Stimulated activated CD4-positive, alpha-beta T cell treated with anti-CD3 and anti-CD28 coated beads, TNF-alpha, amount 100 ng/mL, for 4 hours (primary cell): ENCODE measurements at regions not wholly inside any gene's neighbourhood (a gene's known extent, or its start where the extent isn't known, plus 50 kb on each side); places are given as distances from the start of the nearest gene placed in this dataset.
"Not testable (repeated sequence)": the region's sequence is repeated elsewhere in the genome, so short reads cannot be mapped to it uniquely, and the experiment has no call there.

ENCODE experiments used
- DNase-seq, 3 experiments: peaks; one replicate each; pipeline ENCODE4 v3.0.0-alpha.2; 2020; ENCODE audit warnings: low read depth in 3 of 3

- DNase-seq, result no peak
These were observed 61.5 kb upstream of the UNC93A start for GRCh38 chr6:167229586-167229985.

GRCh38 chr6:167230288-167230687 lies 60.8 kb upstream of the UNC93A start:
- no peak for DNase-seq

- DNase-seq, result no peak
These were observed 58.8 kb upstream of the UNC93A start for GRCh38 chr6:167232356-167232755.

GRCh38 chr6:167233490-167233889 lies 57.6 kb upstream of the UNC93A start:
- no peak for DNase-seq

GRCh38 chr6:167234576-167234975 lies 56.5 kb upstream of the UNC93A start:
- not testable (repeated sequence) for DNase-seq

- DNase-seq, result no peak
These were observed 56.1 kb upstream of the UNC93A start for GRCh38 chr6:167235005-167235404.

DNA sequence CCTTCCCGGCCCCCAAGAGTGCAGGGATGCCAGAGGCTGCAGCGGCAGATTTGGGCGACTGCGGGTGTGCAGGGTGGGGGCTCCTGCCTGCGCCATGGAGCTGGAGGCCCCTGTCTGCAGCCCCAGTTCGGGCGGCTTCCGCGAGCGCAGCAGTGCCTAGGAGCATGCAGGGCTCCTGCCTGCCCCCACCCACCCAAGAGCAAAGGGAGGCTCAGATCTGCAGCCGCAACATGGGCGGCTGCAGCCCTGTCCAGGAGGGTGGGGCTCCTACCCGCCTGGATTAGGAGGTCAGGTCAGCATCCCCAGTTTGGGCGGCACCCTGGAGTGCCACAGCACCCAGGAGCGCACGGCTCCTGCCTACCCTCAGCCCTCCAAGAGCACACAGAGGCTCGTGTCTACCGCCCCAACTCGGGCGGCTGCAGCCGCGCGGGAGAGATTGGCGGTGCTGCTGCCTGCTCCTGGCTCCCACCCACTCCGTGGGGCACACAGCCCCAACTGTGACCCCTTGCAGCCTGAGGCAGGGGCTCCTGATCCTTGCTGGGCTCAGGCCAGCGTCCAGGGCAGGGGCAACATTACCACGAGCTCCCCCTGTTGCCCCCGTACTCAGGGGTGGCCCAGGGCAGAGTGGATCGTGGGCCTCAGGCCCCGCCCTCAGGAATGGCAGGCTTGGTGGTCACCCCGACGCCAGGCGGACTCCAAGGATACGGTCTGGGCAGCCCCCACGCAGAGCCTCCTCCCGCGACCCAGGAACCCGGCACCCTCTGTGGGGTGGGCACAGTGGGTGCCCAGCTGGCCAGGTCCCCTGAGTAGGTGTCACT lies 55.5 kb upstream of the UNC93A start:
- DNase-seq, result no peak

GRCh38 chr6:167236239-167236571 lies 54.9 kb upstream of the UNC93A start:
- no peak for DNase-seq

- DNase-seq, result no peak
These were observed 53.5 kb upstream of the UNC93A start for GRCh38 chr6:167237438-167238145.

DNA sequence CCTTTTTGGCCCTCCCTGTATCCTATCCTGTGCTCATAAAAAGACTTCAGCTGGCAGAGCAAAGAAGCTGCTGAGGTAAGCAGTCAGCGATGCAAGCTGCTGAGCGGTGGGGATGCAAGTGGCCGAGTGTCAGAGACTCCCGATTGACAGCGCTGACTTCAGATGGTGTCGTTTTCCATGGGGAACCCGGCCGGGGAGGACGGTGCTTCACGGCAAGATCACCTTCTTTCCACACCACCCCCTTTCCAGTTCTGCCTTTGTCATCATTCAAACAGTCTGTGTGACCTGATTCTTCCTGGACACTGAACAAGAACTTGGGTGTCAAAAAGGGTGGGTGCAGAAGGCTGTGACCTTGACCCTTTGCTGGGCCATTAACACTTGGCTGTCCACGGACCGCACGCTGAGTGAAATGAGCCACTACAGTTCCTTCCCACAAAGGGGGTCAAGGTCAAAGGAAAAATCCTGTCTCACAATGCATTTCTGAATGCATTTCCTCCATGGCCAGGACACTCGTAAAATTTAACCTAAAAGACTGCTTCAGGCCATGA lies 52.9 kb upstream of the UNC93A start:
- DNase-seq, result no peak

GRCh38 chr6:167238694-167239467 lies 52.2 kb upstream of the UNC93A start:
- no peak for DNase-seq

- not testable (repeated sequence) for DNase-seq
These were observed 51.6 kb upstream of the UNC93A start for GRCh38 chr6:167239470-167239869.

- DNase-seq, result no peak
These were observed 51.0 kb upstream of the UNC93A start for GRCh38 chr6:167240034-167240541.
